K562 (cell line): ENCODE measurements at regions not wholly inside any gene's neighbourhood (a gene's known extent, or its start where the extent isn't known, plus 50 kb on each side); places are given as distances from the start of the nearest gene placed in this dataset.

Experiments used
- CHD1 ChIP-seq: fragments of 200-600 bp; sonication (generic); IDR thresholded peaks from one replicate; pipeline ENCODE4 v1.6.1; 2012; ENCODE audit warnings: mild to moderate bottlenecking, moderate library complexity, low read length, inconsistent platforms
- CHD2 ChIP-seq: IDR thresholded peaks from 2 replicates; pipeline ENCODE4 v1.6.1; 2011; ENCODE audit warnings: low read depth, low read length
- DLX4 ChIP-seq: fragments of 250-450 bp; sonication (Bioruptor Pico); IDR thresholded peaks from 2 replicates; pipeline ENCODE4 v1.6.1; 2021; ENCODE audit warnings: mild to moderate bottlenecking
- KAT7 ChIP-seq: sonication (generic); formaldehyde crosslinking; IDR thresholded peaks from 2 replicates; pipeline ENCODE4 v1.8.0; 2022; ENCODE audit warnings: missing genetic modification reagents, mild to moderate bottlenecking, borderline replicate concordance
- PRPF4 ChIP-seq: fragments of 200-400 bp; formaldehyde crosslinking; IDR thresholded peaks from one replicate; pipeline ENCODE4 v1.6.1; 2017; ENCODE audit warnings: low read length, low read depth, mild to moderate bottlenecking; ENCODE audit not compliant: insufficient read depth, poor library complexity, severe bottlenecking
- REST ChIP-seq, 2 experiments: fragments of 450-650 bp; formaldehyde crosslinking in 1 of 2; IDR thresholded peaks; 2 replicates each; pipeline versions ENCODE4 v1.4.0 to v1.6.1; 2014 to 2020; ENCODE audit warnings: mild to moderate bottlenecking in 2 of 2, borderline replicate concordance in 1 of 2, low read depth in 1 of 2
- TAF1 ChIP-seq: IDR thresholded peaks from 2 replicates; pipeline ENCODE4 v1.6.1; 2011; ENCODE audit warnings: mild to moderate bottlenecking, low read length, moderate library complexity; ENCODE audit not compliant: insufficient read depth, control insufficient read depth, severe bottlenecking; ENCODE audit errors: extremely low read depth
- TCFL5 ChIP-seq: fragments of 250-450 bp; sonication (Bioruptor Pico); conservative IDR thresholded peaks from 2 replicates; pipeline ENCODE4 v1.6.1; 2021; ENCODE audit warnings: mild to moderate bottlenecking, moderate library complexity, matching md5 sums
- ZBTB8A ChIP-seq: fragments of 450-650 bp; IDR thresholded peaks from 2 replicates; pipeline ENCODE4 v1.6.1; 2018; ENCODE audit warnings: mild to moderate bottlenecking, moderate library complexity; ENCODE audit not compliant: partially characterized antibody
- ZNF668 ChIP-seq: fragments of 250-450 bp; sonication (Bioruptor Pico); IDR thresholded peaks from 2 replicates; pipeline ENCODE4 v1.8.0; 2022; ENCODE audit warnings: mild to moderate bottlenecking, inconsistent platforms

DNA sequence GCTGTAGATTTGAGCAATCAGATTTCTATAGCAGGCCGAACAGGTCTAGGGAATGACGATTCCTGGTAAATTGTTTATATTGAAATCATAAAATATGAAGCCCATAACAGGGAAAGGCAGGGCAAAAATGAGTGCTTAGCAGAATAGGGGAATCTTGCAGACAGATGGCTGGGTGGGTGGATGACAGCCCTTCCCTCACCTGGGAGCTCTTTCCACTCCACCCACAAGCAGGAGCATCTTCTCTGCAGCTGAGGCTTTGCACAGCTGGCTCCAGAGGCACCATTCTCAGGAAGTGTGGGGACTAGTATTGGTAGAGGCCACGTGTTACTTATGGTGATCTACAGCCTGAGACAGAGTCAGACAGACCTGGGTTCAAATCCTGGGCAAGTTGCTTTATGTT, 55.9 kb upstream of the SYN2 start:
- TF ChIP-seq ZNF668 (CRISPR knock-in tag) (no peak), ZBTB8A (no peak), CHD1 (no peak), KAT7 (no peak), REST (IDR thresholded peaks at IDR 0.05; ENCODE audit: borderline replicate concordance) (no peak), REST (CRISPR knock-in tag; IDR thresholded peaks at IDR 0.05; ENCODE audit: low read depth) (no peak), TAF1 (no peak), DLX4 (CRISPR knock-in tag) (no peak), CHD2 (no peak), PRPF4 (no peak), TCFL5 (CRISPR knock-in tag) (no peak)
